Ecto neural progenitor cell (in vitro differentiated cells): ENCODE measurements at regions not wholly inside any gene's neighbourhood (a gene's known extent, or its start where the extent isn't known, plus 50 kb on each side); places are given as distances from the start of the nearest gene placed in this dataset.

Source experiments
- DNase-seq: peaks from one replicate; pipeline ENCODE4 v3.0.0-alpha.2; 2018; ENCODE audit warnings: low spot score

DNA sequence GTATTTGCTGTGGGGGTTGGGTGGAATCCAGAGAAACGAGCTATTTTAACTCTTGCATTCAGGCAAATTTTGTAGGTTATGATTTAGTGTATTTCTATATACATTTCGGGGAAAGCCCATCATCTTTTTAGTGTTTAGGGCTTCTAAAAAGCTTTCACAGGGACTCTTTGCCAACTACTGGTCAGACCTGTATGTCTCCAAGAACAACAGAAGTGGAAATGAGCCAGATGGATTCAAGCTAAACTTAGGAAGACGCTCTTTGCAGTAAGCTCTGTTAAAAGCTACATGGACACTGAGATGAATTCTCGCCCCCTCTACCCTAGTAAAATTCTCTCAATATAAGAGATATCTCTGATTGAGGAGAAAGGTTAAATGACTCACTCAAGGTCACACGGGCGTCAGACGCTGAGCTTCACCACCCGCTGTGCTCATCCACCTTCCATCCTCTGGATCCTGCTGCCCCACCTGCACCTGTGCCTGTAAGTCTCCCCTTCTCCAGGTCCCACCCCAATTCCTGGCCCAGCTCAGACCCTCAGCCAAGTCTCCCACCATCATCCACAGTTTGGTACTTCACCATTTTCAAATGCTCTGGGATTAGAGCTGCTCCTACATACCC lies 85.6 kb downstream of the MARCHF4 start:
- no peak for DNase-seq

DNA sequence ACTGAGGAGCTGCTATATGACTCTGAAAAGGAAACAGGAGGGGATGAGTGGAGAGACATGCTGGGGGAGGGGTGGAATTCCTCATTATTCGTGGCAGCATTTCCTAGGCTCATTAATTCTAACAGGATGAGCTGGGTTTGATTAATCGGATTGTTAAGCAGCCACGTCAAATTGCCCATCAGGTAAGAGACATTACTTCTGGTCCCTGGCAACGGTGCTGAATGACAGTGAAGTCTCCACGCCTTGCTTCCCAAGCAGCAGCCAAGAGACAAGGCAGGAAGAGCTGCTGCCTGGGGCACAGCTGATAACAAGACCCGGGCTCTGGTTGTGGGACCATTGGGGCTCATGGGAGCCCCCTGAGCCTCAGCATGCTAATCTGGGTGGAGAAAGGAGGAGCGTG lies 86.6 kb downstream of the MARCHF4 start:
- peak; percentile 54 for DNase-seq

DNA sequence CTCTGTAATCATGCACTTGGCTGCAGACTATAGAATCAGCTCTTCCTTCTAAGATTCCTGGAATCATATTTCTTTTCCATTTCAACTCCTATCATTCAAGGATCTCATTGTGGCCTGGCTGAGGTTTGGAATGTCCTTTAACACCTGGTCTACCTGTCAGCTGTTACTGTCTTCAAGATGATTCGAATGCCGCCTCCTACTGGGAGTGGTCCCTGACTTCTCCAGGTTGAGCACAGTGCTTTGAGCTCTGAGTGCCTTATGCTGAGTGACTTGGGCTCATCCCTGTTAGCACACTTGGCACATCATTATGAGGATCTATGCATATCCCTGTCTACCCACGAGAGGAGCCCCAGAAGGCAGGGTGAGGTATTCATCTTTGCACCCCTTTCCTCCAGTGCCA lies 87.6 kb downstream of the MARCHF4 start:
- no peak for DNase-seq

DNA sequence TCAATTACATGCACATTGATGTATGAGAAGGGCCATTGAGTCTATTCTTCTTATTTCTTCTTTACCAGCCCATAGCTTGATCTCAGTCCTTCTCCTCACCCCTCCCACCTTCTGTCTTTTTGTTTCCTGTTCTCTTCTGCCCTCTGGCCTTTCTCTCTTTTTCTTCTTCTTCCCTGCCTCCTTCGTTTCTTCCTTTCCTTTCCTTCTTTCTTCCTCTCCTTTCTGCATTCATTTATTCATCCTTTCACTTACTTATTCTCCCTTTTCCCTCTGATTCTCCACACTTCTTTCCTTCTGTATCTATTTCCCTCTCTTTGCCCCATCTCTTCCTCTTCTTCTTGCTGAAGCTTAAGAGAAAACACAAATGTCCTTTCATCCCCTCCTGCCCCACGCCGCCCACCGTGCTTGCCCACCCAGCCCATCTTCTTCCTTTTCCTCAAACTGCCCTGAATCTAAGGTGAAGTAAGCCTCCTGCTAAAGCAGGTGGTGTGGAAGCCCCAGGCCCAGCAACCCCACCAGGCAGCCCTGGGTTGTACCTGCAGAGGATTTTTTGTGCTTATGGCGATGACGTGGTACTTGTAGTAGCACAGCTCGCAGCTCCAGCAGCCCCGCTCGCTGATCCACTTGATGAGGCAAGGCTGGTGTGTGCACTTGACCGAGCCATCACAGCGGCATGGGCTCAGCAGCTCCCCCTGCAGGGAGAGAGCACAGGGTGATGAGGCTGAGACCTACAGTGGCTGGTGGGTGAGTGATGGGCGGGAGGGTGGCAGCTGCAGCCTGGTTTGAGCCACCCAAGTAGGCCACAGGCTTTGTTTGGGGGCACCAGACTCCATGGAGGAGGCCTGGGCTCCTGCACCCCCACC lies 89.0 kb downstream of the MARCHF4 start:
- DNase-seq, result peak; percentile 64

DNA sequence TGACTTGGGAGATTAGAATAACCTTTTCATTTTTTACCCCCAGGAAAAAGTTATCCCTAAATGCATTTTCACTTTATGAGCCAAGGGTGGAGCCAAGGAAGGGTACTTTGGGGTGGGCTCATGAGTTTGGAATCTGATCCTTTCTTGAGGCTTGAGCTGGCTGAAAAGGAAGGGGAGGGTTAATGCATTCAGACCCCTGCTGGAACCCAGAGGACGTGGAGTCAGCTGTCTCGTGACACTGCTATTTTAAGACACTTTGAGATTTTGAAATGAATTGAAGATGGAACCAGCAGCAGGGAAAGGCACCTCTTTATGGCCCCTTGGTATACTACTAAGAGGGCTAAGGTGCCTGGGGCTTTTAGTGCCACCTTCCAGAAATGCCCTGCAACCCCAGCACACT lies 90.4 kb downstream of the MARCHF4 start:
- no peak for DNase-seq

DNA sequence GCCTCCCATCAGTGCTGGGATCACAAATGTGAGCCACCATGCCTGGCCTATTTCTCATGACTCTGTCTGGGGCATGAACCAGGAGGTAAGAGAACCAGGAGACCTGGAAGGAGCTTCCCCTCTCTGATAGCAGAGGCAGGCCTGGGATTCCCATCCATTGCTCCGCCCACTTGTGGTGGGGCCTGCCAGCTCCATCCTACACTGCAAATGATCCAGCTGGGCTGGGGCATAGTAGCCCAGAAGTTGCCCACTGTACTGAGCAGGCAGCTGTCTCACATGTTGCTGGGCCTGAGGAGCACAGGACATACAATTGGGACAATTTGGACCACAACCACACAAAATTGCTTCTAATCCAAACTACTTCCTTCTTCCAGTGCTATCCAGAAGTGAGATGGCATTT lies 91.0 kb downstream of the MARCHF4 start:
- no peak for DNase-seq

DNA sequence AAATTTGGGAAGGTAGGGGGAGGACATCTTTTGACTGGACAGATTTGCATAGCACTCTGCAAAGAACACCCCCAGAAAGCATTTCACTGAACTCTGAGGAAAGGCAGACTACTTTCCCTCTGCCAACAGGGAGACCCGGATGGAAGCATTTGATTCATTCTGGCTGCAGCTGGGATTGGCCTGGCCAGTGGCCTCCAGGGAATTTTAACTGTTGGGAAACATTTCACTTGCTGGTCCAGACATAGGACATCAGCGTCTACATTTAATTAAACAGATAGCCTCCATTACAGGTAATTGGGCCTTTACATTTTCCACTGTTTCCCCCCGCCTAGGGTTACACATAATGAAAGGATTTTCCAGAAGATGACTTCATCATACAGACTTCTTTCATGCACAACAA lies 92.8 kb downstream of the MARCHF4 start:
- no peak for DNase-seq

DNA sequence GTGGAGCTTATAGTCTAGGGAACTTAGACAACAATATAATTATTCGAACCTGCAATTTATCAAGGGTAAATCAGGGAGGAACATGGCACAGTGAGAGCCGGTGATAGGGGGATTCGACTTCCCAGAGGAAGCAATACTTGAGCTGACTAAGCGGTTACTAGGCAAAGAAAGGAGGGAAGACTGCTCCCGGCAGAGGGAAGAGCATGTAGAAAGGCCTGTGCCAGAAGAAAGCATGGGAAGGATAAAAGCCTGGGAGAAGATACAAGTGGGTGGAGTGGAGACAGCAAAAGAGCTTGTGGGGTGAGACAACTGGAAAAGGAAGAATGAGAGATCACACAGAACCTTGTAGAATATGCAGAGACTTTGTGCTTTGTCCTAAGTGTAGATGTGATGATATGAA lies 93.3 kb downstream of the MARCHF4 start:
- DNase-seq, result no peak

DNA sequence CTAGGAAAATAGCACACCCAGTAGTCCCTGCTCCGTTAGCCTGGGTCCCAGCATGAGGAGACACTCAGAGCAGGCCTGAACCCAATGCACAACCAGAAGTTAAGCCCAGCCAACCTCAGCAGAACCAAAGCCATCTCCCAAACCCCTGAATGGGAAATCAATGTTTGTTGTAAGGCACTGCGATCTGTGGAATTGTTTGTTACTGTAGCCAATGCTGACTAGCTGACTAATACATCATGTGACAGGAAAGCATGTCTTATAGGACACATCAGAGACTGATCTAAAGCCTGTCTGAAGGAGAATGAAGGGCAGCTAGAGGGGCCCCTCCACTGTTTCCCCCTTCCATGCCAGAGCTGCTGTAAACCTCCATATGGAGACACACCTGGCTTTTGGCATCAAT lies 96.4 kb downstream of the MARCHF4 start:
- DNase-seq, result no peak

DNA sequence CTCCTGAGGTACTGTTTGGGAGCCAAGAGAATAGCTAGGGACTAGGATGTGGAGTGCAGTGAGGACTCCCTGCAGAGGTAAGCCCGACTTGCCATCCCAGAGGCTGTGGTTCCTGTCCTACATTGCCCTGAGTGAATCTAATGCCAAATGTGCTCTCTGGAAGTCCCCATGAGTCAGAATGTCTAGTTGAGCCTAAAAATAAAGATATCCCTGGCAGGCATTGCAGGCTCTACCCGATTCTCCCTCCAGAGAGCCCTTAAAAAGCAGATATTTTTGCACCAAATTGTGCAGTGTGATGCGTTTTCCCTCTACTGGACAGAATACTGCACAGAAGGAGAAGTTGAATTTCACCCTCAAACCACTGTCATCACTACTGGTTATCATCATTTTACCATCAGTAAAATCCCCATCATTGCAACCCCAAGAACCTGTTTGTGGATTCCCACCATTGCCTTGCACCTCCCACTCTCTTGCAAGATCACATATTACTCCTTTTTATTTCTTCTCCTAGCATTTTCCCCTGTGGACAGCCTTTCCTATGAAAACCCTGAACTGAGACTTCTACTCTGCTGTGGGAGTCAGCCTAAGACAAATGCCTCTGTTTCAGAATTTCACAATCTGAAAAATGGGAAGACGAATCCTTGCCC lies 98.0 kb downstream of the MARCHF4 start:
- DNase-seq, result no peak

DNA sequence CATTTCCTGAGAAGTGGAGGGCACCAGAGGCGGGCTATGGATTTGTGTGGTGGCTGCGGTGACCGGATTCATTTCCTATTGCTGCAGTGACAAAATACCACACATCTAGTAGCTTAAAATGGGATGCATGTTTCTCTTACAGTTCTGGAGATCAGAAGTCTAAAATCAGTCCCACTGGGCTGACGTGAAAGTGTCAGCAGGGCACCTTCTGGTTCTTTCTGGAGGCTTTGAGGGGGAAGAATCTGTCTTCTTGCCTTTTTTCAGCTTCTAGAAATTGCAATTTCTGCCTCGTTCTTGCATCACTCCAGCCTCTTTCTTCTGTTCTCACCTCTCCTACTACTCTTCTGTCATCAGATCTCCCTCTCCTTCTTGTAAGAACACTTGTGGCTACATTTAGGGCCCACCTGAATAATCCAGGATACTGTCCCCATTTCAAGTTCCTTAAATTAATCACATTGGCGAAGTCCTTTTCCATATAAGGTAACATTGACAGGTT lies 111.2 kb downstream of the MARCHF4 start:
- no peak for DNase-seq

DNA sequence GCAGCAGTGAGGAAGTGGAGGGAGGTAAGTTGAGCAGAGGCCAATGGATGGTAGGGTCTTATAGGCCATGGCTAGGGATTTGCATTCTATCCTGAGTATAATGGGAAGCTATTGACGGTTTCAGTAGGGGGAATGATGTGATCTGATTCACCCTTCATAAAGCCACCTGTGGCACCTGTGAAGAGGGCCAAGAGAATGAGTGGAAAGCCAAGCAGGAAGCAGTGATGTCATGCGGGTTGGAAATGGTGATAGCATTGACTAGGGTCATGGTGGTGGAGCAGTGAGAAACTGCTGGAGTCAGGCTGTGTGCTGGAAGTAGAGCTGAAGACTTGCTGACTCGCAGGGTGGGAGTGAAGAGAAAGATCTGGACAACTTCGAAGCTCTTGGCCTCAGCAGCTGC lies 111.7 kb downstream of the MARCHF4 start:
- DNase-seq, result no peak

DNA sequence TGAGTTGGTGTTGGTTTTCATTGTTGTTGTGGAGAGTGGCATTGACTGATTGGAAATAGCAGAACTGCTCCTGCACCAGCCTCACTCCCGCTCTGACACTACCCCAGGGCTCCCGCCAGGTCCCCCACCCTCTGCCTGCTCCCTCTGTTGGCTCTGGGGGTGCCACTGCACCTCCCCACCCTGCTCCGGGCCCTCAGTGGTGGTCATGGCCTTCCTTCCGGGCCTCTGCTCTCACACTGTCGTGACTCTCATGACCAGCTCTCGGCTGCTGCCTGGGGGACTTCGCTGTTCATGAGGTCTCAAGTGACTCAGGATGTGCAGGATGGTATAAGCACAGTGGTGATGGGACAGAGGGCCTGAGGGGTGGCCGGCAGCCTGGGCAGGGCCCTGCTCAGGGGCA lies 113.2 kb downstream of the MARCHF4 start:
- DNase-seq, result no peak

DNA sequence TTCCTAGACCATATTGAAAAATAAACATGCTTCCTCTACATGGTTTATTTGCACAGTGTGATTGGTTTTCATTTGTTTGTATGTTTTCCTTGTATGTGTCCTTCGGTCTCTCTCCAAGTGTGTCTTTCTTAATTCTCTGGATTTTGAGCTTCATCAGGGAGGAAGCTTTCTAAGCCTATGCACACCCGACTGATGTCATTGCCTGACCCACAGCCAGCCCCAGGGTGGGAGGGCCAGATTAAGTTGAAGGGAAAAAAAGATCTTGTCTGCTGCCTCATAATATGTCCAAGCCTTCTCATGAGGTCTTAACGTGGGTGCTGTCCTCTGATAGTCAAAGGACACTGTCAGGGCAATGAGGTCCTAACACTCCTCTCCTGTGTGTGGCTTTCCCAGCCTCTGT lies 115.2 kb downstream of the MARCHF4 start:
- DNase-seq, result no peak
